ENCODE measurements at regions not wholly inside any gene's neighbourhood (a gene's known extent, or its start where the extent isn't known, plus 50 kb on each side); places are given as distances from the start of the nearest gene placed in this dataset.

GRCh38 chr11:76270389-76270788, 64.1 kb upstream of the WNT11 start:
- no peak for TF ChIP-seq CTCF (IDR thresholded peaks at IDR 0.05; ENCODE audit: insufficient read depth, low read depth, low read length)
- TF ChIP-seq EZH2 (IDR thresholded peaks at IDR 0.05; ENCODE audit: insufficient read depth, low read length), result no peak
